GM18519 (cell line): ENCODE measurements at regions not wholly inside any gene's neighbourhood (a gene's known extent, or its start where the extent isn't known, plus 50 kb on each side); places are given as distances from the start of the nearest gene placed in this dataset.

Experiments used
- ATAC-seq: cut with Tn5 transposase; IDR thresholded peaks from one replicate; pipeline ENCODE4 v1.9.1; 2021; ENCODE audit warnings: mild to moderate bottlenecking, moderate library complexity; ENCODE audit not compliant: unreplicated experiment, low FRiP score

DNA sequence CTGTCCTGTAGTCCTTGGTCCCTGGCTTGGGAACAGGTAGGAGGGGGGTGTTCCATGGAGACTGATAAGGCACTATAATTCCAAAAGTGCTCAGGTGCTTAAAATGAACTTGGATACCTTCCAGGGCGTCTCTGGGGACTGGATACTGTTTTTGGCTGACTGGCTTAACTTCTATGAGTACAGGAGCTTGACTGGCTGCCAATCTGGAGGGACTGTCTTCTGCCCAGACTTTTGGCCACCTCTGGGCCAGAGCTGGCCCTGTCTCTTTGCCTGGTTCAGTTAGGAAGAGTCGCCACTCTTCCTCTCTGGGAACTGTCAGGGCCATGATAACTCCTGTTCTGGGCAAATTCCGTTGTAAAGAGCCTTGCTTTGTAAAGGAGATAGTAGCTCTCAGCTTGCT is 407.0 kb downstream of the TGFB2 start:
- no peak for ATAC-seq

DNA sequence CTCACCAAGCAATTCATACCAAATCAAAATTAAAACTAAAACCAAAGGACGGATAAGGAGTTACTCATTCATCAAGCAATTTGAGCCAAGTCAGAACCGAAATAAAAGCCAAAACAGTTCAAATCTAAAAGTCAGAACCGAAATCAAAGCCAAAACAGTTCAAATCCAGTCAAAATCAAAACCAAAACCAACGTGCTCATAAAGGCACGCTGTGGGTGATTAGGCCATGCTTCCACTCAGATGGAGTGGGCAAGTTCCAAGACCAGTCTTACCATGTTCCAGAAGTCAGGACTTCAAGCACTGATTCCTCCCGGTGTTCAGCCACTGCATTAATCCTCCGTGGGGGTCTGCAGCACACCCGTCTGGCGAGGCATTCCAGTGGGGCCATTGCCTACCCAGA is 409.3 kb downstream of the TGFB2 start:
- no peak for ATAC-seq

DNA sequence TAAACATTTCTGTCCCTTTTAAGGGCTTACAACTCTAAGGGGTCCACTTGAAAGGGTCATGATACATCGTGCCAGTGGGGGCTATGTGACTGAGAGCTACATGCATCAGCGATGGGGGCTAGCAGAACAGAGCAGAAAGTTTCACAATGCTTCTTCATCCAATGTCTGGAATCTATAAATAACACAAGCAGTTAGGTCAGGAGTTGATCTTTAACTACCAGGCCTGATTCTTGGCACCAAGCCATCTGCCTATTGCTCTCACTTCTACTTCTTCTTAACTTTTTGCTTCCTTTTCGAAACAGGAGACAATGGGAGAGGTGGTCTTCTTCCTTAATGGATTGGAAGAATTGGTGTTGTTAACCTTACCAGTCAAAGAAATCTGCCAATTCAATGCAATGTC is 410.0 kb downstream of the TGFB2 start:
- ATAC-seq = no peak

DNA sequence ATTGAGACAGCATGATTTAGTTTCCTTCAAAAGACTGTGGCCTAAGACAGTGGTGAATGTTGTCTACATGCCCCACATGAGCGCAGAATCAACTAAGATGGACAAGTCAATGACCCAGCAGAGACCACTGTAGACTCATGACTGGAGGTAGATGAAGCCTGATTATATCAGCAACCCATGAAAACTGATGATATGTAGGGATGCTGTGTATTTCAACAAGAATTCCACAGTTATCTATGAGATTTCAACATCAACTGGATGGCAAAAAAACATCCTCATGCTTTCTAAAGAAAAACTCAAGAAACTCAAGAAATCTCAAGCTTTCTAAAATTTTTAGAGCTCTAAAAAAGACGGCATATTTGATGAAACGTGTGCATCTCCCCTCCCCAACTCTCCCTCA is 413.9 kb upstream of the LYPLAL1 start:
- no peak for ATAC-seq

DNA sequence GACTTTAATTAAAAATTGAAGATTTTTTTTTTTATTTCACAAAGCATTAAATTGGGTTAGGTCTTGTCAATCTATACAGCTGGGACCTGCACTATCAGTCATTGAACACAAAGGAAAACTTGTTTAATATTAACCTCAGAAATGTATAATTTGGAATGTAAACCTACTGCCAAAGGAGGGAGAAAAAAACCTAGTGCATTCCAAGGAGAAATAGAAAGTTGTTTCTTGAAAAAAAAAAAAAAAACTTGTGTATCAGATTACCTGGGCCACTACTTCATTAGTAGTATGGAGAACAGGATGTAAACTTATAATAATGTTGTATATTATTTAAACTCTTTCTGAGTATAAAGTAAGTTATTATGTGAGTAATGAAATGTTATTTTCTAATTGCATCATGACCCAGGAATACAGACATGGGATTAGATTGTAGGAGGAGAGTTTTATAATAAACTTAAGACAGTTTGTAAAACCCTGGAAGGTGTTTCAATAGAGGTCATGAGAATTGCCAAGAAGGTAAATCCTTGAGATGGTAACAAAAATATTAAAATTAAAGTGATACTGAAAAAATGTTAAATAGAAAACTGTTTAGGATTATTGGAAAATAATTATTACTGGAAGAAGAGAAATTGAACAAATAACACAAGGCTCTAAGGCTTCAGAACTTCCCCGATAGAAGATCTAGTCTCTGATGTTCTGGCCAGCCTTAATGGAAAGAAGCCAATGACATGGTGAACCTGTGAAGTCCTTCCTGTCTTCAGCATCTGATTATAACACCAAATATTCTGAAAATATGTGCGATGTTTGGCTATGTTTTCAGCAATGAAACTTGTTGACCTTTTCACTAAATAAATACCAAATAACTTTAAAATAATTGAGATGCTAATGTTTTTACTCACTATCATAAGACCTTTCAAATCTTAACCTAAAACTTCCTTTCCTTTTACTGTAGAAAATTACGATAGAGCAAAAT is 412.8 kb upstream of the LYPLAL1 start:
- no peak for ATAC-seq

DNA sequence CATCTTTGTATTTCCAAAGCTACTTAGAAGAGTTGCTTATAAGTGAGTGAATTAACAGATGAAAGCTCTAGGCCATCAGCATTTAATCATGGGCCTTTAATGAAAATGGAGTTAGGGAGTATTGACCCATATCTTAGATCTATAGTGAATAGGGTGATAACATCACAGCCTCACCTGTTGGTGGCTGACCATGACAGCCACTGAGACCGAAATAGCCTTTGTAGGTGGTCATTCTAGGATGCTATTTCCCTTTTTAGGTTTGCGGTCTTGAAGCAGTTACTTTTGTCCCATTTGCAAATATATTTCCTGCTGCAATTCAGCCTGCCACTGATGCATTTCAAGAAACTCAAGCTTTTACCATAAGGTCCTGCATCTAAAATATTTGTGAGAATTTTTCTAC is 410.1 kb upstream of the LYPLAL1 start:
- ATAC-seq = no peak

DNA sequence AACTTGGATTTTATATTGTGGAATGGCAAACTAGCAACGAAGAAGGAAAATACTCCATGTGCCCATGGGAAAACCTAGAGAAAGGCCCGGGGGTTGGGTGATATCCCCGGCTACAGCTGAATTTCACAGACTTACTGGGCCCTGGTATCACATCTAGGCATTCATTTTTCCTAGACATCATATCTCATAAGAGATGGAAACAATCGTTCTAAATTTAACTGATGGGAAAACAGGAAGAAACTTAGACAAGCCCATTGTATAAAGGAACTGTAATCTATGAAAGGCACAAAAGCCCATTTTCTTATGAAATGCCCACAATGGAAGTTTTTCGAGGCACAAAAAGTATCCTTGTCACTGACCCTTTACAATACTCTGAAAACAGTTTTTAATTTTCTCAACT is 407.9 kb upstream of the LYPLAL1 start:
- no peak for ATAC-seq

DNA sequence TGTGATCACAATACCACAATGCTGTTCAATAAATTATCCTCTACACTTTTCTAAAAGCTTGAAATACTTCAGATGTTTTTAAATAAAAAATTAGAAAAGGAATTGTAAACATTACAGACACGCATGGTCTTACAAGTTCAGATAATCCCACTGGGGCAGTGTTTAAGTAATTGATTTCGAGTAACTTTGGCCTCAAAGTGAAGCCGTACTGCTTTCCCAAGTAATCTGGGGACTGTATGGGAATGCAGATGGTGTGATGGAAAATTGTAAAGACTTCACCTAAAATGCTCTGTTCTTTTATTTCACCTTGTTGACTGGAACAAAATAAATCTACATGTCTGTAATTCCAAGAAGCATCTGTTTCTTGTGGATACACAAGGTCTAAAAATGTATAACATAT is 401.7 kb upstream of the LYPLAL1 start:
- ATAC-seq = no peak

DNA sequence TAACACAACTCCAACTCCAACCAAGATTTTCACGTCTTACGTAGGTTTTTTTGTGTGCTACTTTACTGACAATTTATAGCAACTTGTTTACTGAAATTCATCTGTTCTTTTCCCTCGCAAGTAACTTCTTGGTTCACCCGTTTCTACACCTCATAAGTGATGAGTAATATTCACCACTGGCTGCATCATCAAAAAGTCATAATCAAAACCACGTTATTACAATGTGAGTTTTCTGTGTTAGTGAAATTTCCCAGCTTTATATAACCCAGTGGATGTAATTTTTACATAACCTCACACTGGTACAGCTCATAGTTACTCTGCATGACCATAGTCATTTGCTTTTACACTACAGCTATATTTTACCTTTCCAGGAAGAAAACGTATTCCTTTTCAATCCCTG is 401.1 kb upstream of the LYPLAL1 start:
- ATAC-seq = no peak

DNA sequence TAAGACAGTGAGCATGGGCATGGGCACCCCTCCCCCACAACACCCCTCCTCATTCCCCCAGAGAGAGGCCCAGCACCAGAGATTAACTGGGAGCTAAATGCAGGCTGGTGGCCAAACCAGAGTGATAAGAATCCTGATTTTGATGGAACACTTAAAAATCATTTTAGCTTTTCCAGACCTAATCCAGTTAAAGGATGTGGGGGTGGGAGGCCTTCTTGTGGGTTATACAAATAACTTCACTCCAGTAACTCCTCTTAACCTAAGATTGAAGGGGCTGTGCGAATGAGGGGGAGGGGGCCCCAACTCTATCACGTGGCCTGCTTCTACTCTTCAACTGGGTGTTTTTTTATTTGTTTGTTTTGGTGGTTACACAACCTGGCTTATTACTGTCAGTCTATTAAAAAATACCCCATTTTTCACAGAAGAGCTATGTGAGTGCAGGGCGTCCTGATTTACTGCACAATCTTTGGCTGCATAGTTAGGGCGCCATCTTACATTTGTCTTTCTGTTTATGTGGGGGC is 398.1 kb upstream of the LYPLAL1 start:
- ATAC-seq = no peak

DNA sequence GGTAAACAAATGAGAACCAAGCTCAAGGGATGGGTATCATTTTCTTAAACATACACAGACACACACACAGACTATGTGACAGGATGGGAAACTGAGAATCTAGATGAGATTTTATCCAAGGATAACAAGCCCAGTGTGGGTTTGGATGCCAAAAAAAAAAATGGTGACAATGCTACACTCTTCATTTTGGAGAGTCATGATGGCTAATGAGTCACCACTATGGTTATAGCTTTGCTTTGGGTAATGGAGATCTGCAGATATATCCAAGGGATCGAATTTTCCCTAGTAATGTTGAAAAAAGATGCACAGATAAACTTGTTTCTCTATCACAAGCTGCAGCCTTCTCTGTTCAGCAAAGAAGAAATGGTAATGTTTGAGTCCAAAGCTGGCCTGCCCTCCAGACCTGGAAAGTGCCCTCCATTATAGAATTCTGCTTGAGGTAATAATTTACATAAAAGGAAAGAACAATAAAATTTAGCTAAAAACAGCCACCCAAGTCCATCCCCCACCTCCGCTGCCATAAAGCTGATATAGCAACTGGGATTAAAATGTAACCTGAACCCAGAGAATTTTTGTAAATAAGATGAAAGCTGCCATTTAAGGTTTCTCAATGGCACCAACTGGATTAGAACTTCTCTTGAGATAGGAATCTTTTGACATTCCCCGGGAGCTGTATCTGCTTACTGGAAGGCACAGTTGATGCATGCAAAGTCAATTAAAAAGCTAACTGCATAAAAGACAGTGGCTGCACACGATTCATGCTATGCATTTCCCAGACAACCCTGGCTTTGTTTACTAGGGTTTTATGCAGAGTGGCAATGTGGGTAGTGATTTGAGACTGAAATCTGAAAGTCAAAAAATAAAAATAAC is 395.2 kb upstream of the LYPLAL1 start:
- no peak for ATAC-seq

DNA sequence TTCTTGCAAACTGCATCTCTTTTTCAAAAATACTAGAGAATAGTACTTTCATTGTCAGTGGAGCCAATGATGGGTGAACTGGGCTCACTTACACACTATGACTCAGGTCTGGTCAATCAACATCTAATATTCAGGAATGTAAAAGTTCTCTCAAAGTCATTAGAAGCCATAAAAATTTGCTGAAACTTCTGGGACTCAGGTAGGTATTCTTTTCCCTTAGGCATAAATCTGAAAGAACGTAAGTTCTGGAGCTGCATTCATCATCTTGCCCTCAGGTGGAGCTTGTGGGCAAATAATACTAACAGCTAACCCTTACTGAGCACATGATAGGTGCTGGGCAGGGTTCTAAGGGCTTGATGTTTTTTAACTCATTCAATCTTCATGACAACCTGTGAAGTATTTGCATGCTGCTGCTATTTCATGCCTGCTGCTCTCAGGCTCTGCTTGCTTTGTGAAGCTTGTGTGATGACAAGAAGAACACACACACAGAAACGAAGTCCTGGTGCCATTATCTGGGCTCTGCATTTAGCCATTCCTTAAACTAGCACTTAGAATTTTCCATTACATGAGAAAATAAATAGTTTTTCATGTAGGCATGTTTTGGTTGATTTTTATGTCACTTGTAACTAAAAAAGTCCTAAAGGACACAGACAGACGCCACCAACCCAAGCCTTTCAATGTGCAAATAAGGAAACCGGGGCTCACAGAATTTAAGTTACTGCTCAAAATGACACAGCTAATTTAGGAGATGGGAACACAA is 394.2 kb upstream of the LYPLAL1 start:
- ATAC-seq = no peak

DNA sequence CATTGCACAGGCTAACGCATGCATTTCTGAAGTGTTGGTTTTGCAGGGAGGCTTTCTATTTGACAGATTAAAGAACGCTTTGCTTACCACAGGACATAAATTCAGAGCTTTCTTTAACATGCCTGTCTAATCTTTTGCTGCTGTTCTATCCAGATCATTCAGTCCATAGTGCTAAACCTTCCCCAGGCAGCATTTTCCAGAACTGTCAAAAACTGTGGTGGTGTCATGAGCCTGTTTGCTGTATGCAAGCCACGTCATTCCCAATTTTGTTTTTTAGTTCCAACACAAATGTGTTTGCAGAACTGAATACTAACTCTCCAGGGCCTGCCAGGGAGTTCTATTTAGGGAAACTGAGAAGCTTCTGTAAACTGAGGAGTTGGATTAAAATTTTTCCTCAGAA is 390.5 kb upstream of the LYPLAL1 start:
- no peak for ATAC-seq

DNA sequence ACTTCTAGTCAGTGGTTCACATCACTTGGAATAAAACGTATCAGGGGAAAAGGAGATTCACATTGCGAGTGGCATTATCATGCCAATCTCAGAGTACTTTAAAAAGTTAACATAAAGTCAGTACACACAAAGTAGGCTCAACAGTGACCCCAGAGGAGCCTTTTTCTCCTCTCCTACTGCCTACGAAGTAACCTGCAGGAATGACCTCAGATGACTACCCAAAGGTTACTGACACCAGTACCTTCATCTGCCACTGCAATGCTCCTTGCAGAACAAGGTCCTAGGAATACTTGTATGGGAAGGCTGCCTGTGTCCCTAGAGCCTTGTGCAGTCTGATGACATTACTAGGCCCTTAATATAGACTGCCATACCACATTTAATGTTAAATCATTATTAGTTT is 389.8 kb upstream of the LYPLAL1 start:
- no peak for ATAC-seq

DNA sequence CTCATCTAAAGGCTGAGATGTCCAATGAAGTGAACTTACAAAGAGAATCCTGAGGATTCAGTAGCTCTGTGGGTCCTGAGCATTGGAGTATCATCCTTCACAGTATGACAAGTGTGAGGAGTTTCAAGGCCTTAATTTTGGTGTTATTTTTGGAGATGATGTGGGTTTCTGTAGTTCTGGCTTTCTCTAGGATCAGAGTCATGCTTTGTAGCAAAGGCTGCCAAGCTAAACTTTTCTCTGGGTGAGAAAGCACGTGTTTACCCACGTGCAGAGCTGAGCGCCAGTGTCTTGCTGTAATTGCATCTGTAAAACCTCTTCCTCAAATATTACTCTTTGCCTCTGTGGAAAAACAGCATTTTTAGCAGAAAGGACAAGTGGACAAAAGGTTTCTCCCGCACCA is 387.8 kb upstream of the LYPLAL1 start:
- ATAC-seq = no peak

DNA sequence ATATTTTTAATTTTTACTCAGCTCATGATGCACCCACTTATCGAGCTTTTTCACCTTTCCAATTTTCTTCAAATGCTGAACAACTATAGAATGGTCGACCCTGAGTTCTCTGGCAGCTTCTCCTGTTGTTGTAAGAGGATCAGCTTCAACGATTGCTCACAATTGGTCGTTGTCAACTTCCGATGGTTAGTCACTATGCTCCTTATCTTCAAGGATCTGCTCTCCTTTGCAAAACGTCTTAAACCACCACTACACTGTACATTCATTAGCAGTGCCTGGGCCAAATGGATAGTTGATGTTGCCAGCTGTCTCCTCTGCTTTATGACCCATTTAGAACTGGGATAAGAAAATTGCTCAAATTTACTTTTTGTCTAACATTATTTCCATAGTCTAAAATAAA is 385.9 kb upstream of the LYPLAL1 start:
- no peak for ATAC-seq

DNA sequence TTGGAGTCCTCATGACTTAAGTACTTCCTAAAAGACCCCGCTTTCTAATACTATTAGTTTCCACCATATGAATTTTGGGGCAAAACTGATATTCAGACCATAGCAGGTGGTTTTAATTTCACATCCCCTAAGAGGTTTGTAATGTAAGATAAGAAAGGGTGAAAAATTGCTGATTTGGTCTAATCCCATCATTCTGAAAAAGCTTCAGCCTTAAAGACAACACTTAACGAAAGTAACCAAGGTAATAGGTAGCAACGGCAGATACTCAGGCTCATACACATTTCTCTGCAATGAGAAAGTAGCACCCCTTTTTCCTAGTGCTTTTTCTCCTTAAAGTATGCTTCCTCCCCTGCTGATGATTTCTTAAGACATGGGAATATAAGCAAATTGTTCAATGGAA is 376.9 kb upstream of the LYPLAL1 start:
- ATAC-seq = no peak

DNA sequence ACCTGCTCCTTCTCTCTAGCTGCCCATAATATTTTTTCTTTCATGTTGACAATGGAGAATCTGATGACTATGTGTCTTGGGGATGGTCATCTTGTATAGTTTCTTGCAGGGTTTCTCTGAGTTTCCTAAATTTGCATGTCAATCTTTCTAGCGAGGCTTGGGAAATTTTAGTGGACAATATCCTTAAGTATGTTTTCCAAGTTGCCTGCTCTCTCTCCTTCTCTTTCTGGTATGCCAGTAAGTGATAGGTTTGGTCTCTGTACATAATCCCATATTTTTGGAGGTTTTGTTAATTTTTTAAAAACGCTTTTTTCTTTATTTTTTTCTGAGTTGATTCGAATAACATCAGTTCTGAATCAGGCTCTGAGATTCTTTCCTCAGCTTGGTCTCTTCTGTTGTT is 370.9 kb upstream of the LYPLAL1 start:
- ATAC-seq = no peak

DNA sequence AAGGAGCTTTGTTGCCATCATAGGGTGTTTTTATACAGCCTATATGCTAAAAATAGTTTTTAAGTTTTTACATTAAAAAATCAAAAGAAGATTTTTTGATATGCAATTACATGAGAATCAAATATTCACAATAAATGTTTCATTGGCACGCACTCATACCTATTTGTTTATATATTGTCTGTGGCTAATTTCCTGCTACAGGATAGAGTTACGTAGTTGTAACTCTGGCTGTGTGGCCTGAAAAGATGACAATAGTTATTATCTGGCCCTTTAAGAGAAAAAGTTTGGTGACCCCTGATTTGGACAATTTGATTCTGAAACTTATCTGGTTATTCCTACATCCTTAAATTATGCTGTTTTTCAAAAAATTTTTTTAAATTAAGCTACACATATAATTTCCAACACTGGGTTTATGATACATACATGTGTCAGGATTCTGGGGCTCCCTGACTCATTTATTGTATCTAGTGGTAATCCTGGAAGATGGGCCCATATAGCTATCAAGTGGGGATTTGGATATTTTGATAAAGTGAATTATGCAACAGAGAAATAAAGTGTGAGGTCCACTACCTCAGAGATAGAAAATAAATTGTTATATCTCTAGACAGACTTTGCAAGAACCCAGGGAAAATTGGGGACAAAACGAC is 370.2 kb upstream of the LYPLAL1 start:
- no peak for ATAC-seq
